T-helper 2 cell (primary cell): ENCODE measurements at regions not wholly inside any gene's neighbourhood (a gene's known extent, or its start where the extent isn't known, plus 50 kb on each side); places are given as distances from the start of the nearest gene placed in this dataset.

Experiments
- DNase-seq, 5 experiments: peaks; one replicate each; pipeline versions ENCODE4 v3.0.0 to v3.0.0-alpha.2; 2012 to 2022

- no peak for DNase-seq
These were observed 486.7 kb downstream of the EIPR1 start for GRCh38 chr2:2890901-2891300.

DNA sequence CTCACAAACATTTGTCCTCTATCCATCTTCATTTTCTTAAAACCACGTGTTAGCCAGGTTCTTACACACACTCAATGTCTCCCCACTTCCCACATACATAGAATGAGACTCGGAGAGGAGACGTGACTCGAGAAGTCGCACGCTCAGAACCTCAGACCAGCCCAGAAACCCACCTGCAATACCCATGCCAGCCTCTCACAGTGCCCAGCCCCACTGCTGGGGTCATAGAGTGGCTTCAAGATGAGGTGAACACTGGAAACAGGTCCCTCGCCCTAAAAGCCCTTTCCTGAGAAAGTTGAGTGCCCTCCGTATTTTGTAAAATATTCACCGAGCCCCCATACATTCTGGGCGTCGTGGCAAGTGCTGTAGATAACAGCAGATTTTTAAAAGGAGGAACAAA lies 487.4 kb downstream of the EIPR1 start:
- DNase-seq = no peak

- DNase-seq = no peak
These were observed 488.0 kb downstream of the EIPR1 start for GRCh38 chr2:2889646-2890045.

- DNase-seq = no peak
These were observed 488.5 kb downstream of the EIPR1 start for GRCh38 chr2:2889141-2889540.

- DNase-seq = no peak
These were observed 489.7 kb downstream of the EIPR1 start for GRCh38 chr2:2887772-2888387.

DNA sequence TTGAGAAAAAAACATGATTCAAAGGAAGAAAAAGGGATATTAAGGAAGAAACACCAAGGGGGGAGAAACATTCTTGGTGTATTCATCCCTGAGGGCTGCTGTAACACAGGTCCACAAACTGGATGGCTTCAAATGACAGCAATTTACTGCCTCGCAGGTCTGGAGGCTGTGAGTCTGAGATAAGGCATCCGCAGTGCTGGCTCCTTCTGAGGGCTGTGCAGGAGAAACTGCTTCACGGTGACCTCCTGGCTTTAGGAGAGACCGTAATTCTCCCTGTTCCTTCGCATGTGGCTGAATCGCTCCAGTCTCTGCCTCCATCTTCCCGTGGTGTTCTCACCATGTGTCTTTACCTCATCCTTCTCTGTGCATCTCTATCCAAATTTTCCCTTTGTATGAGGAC lies 490.7 kb downstream of the EIPR1 start:
- no peak for DNase-seq

DNA sequence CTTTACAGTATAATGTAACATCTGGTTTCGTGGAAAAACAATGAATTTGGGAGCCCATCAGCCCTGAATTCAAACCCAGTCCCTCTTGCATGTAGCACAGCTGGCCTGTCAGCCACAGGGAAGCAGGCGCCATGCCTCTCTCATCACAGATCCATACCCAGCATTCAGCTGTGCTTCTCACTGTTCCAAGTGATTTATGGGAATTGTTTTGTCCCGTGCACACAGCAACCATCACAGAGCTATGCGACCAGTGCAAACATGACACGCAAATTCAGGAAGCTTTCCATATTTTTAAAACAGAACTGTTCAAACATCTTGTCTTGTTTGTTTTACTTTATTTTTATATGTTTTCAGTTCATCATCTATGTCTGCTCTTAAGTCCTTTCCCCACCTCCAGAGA lies 496.1 kb downstream of the EIPR1 start:
- no peak for DNase-seq

DNA sequence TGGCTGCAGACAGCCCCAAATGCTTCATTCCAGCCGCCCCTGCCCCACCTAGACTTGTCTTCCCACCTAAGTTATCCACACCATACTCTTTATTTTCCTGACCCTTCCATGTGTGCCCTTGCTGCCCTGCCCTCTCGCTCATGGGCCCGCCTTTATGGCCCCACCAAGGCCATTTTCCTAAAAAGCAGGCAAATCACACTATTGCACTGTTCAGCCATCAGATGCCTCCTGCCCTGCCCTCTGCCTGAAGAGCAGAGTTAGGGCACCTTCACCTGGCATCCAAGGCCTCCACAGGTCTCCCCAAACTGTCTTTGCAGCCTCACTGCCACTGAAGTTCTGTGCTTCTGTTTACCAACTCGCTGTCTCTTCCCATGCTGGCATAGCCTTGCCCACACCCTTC lies 496.7 kb downstream of the EIPR1 start:
- DNase-seq = no peak

DNA sequence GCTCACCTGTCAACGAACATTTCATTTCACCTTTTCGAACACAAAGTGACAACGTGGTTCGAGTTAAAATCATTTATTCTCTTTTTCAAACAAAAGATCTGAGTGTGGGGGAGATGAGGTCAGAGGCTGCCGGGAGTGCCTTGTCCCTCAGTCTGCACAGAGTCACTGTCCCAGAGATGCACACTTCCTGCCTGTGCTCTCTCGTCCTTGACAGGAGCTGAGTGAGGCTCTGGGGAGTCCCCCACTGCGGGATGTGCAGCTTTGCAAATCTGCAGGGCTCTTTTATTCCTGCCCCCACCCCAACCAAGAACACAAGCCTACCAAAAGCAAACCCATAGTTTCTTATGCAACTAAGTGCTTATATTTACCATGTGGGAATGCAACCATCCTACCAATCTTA lies 497.8 kb downstream of the EIPR1 start:
- DNase-seq = no peak

DNA sequence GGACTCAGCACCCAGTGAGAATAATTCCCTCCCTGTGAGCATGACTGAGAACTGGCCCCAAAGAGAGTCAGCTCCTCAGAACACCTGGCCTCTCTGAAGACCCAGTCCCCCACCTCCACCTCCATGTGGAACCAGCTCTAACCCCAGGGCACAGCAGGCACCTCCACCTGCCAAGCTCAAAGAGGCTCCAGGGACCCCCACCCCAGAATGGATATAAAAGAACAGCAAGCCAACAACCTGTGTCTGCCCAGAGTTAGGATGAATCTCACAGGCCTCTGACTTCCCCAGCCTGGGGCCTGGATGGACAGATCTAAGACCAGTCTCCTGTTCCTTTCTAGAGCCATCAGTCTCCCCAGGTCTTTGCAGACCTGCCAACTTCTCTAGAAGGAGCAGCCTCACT lies 498.5 kb downstream of the EIPR1 start:
- DNase-seq = no peak

- no peak for DNase-seq
These were observed 500.2 kb downstream of the EIPR1 start for GRCh38 chr2:2877427-2877826.

GRCh38 chr2:2876331-2877221 lies 501.0 kb downstream of the EIPR1 start:
- no peak for DNase-seq

GRCh38 chr2:2875831-2876230 lies 501.8 kb downstream of the EIPR1 start:
- DNase-seq = no peak

- no peak for DNase-seq
These were observed 502.3 kb downstream of the EIPR1 start for GRCh38 chr2:2875296-2875695.

- DNase-seq = no peak
These were observed 502.8 kb downstream of the EIPR1 start for GRCh38 chr2:2874805-2875204.

DNA sequence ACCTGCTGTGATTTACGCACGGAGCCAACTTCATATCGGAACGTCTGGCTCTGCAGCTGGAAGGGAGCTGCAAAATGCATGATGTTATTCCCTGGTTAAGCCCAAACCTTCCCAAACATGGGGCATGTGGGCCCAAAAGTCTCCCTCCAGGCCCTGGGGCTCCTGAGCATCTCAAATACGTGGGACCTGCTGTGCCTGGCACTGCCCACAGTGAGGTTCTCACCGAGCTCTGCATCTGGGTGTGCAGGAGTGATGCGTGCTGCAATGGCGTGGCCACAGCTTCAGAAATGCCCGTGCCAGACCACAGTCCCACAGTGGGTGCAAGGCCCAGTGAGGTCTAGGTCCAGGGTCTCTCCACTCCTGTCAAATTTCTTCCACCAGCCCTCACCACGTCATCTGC lies 503.3 kb downstream of the EIPR1 start:
- DNase-seq = no peak

- DNase-seq = no peak
These were observed 504.2 kb downstream of the EIPR1 start for GRCh38 chr2:2873450-2873811.

GRCh38 chr2:2872713-2873449 lies 504.7 kb downstream of the EIPR1 start:
- no peak for DNase-seq

DNA sequence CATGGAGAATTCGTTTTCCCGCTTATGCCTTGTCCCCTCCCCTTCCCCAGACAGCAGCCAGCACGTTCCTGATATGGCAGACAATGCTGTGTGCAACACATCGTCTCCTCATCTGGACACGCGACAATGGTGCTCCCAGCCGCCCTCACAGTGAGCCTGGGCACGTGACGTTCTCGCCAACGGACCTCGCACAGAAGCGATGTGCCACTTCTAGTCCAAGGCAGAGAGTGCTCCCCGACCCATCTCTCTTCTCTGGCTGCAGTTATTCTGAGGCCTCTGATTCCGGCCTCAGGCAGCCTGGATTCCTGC lies 505.4 kb downstream of the EIPR1 start:
- no peak for DNase-seq

DNA sequence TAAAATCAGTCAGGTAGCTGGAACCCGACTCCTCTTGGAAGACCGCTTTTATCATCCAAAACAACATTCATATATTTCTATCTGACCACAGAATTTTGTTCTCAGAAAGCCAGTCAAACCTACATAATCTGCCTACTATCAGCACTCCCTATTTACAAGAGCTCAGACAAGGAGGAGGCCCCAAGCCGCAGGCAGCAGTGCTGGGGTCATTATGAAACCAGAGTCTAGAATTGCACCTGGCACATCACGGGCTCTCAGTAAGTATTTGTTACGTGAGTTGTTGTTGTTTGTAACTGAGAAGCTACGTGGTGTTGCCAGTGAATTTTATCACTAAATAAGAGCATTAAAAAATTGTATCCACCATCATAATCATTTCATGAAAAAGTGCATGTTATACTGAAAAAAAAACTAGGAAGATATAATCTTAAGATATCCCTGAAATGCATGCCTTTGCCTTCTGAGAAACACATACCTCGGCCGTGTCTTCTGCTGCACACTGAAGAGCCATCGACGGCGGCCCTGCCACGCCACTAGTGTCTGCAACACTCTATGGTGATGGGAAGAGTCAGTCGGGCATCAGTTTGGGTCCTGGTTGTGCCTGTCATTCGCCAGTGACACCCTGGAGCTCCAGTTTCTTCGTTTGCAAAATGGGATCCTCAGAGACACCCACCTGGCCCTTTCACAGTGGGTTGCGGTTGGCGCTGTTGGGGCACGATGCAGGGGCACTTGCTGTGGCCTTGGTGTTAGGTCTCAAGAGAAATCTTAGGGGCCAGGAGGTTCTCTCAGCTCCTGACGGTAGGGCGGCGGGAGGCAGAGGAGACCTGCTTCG lies 505.9 kb downstream of the EIPR1 start:
- DNase-seq = no peak

GRCh38 chr2:2870106-2870505 lies 507.5 kb downstream of the EIPR1 start:
- DNase-seq = no peak

DNA sequence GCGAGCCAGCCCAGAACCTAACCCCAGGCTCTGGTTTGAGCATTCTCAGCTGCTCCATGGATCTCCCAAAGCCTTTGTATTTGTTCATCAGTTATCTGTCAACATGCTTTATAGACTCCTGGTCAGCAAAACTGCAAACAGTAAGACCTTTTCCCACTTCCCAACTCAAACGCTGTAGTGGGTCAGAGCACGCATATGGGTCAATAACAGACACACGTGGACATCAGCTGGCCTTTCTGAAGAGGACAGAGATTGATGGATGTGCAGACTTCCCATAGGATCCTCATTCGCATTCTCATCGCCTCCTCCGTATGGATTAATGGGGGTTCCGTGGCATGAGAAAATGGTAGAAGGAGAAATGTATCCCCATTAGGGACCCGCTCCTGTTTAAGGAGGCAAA lies 508.1 kb downstream of the EIPR1 start:
- DNase-seq = no peak

GRCh38 chr2:2868085-2868484 lies 509.5 kb downstream of the EIPR1 start:
- no peak for DNase-seq
